ENCODE measurements at regions not wholly inside any gene's neighbourhood (a gene's known extent, or its start where the extent isn't known, plus 50 kb on each side); places are given as distances from the start of the nearest gene placed in this dataset.

DNA sequence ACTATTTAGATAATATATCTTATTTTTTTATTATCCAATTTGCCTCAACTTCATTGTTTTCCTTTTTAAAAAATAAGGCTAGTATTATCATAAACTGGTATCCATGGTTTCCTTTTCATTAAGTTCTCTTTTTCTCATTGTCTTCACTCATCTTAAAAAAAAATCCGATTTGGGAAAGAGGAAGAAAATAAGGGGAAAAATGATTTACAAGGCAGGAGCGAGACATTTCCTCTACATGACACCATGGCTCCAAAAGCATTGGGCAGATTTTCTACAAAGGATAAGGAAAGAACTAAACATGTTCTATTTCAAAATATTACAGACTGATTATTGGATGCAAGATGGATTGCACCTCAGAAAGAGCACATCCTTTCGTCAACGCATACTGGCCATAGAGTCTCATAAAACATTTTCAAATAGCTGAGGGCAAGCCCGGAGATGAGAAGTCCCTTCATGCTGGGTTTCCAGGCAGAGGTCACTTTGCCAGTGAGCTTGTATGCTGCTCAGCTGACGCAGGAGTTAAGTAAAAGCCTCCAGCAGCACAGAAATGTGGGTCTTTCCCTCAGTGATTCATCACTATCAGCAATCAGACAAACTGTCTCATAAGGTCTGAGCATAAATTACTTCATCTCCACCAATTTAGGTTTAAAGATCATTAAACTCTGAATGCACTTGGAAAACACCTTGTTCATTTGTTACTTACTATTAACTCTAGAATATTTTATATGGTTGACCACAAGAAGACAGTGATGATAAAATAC lies 129.0 kb upstream of the TNFAIP3 start:
- DNase-seq, result no peak

DNA sequence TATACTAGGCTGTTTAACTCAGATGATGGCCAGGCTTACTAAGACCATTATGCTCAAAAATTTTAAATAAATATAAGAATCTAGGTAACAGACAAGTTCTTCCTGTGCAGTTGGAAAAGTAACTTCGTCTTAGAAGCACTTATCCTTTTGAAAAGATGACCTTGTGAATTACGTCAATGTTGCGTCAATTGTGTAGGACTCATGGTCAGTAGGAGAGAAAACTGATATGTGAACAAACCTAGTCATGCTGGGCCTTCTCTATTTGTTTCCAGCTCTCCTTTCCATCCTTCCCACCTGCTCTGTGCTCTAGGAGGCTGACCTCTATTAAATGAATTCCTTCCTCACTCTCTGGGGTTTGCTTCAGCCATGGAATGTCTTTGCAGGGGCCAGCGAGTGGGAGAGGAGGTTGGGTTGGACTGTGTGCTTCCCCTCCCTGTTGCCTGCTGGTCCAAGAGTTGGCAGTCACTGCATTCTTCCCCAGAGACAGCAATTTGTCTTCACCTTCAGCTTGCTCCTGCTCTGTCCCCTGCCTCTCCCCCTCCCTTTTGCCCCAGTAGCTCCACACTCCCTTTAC lies 128.0 kb upstream of the TNFAIP3 start:
- DNase-seq, result no peak

DNA sequence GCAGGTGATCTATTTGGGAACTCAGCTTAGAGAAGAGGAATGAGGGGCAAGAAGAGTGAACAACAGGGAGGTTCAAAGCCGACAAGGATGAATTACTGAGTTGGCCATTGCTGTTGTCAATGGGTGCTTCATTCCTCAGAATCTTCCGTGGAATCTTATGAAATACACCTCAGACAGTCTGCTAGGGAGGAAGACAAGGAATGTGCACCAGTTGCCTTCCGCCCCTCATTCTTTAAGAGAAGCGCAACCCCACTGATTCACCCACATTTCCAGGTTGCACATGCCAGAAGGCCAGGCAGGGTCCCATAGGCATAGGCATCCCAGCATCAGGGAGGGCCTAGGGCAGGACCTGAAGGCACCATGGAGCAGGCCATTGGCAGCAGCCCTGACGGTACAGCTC lies 127.5 kb upstream of the TNFAIP3 start:
- DNase-seq, result no peak

GRCh38 chr6:137740091-137740755 lies 126.8 kb upstream of the TNFAIP3 start:
- no peak for DNase-seq

GRCh38 chr6:137740967-137741761 lies 125.9 kb upstream of the TNFAIP3 start:
- DNase-seq, result no peak

DNA sequence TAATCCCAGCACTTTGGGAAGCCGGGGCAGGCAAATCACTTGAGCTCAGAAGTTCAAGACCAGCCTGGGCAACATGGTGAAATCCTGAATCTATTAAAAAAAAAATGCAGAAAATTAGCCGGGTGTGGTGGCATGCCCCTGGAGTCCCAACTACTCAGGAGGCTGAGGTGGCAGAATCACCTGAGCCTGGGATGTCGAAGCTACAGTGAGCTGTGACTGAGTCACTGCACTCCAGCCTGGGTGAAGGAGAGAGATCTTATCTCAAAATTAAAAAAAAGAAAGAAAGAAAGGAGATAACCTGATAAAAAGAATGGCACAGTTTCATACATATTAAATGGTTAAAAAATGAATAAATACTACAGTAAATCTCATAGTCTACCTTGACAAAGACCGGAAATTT lies 123.6 kb upstream of the TNFAIP3 start:
- no peak for DNase-seq

DNA sequence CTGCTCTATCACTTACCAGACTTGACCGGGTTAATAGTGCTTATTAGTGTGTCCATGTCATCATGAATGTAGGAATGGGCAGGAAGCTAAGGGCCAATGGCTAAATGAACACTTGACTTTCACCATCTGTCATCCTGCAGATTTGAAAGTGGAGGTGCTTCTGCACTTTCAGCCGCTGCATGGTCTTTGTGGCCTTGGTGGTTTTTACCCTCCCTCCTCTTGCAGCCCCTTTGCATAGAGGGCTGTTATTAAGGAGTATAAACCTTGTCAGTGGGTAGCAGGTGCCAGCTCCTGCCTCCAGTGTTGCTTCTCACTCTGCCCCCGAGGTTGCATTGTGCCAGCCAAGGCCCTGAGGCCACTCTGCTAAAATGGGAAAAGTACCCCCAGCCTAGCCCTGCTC lies 122.2 kb upstream of the TNFAIP3 start:
- no peak for DNase-seq

DNA sequence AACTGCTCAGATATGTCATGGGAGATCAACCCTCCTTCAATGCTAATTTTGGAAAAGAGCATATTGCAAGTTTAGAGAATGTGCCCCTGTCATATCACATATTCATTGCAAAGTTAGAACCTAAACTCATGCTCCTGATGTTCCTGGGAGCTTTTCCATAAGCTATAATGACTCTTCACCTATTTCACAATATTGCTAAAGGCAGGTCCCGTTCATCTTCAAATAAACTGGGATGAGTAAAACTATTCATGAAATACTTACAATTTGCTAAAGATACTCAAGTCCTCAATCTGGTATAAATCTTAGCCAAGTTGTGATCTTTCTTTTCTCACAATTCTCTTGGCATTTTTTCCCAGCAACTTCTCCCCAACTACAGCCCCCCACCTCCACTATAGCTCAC lies 121.7 kb upstream of the TNFAIP3 start:
- DNase-seq, result no peak

DNA sequence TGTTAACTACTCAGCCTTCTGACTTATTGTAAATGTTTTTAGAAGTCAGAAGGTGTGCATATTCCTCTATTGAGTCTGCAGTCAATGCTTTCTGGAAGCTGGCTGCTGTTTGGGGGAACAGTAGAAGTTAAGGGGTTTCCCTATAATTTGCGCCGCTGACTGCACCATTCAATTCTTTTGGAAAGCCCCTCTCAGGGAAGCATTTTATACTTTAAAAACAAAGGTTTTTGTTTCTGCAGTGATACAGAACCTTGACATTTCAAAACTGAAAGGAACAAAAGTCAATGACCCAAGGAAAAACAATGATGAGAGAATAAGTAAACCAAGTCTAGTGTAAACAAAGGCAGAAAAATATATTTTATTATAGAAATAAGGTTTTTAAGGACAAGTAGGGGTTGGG lies 120.8 kb upstream of the TNFAIP3 start:
- DNase-seq, result no peak

DNA sequence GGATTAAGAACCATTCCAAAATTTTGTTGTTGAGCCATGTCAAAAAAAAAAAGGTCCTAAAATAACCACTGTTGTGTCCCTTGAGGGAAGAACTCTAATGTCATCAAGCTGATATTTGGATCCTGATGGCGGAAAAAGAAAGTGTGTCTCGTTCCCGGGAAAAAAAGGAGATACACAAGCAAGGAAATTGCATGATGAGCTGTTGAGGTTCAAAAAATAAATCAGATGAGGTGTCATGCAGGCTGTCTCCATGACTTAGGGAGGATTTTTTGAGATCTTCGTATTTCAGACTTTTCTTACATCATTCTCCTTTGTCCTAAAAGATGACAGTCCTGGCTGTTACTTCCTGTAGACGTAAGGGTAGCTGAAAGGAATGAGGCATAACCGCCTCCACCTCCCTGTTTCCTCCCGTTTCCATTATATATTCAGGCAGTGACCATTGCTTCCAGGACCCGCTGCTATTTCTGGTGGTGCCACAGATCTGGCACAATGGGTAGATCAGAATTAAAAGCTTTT lies 117.3 kb upstream of the TNFAIP3 start:
- no peak for DNase-seq

GRCh38 chr6:137750297-137750696 lies 116.8 kb upstream of the TNFAIP3 start:
- no peak for DNase-seq

DNA sequence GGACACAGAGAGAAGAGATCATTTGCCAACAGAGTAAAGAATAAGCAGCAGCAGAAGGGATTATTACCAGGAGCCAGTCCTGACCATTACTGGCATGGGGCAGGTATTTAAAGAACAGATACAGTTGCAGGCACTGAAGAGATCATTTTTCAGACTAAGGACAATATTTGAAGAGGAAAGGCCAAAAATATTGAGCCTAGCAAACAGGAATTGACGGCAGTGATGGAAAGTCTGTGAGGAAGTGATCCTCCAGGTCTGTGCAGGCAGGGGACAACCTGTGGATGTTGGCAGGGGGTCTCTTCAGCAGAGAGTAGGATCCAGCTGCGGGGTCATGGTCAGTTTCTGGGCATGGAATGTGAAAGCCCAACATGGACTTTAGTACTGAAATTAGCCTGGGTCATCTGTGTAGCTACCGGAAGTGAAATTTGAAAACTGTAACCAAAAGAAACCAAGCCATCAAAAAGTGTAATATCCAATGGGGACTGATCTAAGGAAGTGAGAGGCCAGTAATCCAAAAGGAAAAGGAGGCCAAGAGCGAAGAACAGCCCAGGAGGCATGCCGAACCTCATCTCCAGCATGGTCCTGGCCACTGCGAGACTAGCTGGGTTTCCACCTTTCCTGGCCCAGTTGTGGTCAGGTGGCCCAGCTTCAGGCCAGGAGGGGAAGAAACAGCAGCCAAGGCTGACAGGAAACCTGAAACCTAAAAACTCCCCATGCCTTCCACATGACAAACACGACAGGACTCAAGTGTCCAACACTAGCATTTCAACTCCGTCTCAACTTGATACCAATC lies 115.1 kb upstream of the TNFAIP3 start:
- DNase-seq, result no peak

DNA sequence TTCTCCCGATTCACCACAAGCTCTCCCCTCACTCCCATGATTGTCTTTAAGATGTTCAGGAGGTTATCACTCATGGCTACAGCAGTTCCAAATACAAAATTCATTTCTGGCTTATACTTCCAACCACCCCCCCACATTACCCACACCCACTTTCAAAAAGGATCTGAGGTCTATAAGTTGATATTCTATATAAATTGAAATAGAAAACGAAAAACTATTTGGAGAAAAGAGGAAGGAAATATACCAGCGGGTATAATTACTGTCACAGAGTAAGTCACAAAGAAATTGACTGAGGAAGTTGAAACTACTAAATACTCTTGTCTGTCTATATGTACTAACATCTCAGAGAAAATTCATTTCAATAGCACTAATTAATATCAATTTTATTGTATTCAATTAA lies 112.7 kb upstream of the TNFAIP3 start:
- DNase-seq, result no peak

- DNase-seq, result no peak
Measured at GRCh38 chr6:137754866-137755265, 112.2 kb upstream of the TNFAIP3 start.

GRCh38 chr6:137755284-137755683 lies 111.8 kb upstream of the TNFAIP3 start:
- no peak for DNase-seq

DNA sequence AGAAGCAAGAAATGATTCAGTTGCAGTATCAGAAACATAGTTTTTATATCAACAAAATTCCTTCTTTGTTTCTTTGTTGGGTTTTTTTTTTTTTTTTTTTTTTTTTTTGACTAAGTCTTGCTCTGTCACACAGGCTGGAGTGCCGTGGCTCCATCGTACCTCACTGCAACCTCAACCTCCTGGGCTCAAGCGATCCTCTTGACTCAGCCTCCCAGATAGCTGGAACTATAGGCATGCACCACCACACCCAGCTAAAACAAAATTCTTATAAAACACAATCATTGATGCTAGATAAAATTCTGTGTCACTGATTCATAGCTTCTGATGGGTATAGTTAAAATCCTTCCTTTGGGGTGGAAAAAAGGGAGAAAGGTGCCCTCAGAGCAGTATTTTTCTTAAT lies 110.3 kb upstream of the TNFAIP3 start:
- no peak for DNase-seq

DNA sequence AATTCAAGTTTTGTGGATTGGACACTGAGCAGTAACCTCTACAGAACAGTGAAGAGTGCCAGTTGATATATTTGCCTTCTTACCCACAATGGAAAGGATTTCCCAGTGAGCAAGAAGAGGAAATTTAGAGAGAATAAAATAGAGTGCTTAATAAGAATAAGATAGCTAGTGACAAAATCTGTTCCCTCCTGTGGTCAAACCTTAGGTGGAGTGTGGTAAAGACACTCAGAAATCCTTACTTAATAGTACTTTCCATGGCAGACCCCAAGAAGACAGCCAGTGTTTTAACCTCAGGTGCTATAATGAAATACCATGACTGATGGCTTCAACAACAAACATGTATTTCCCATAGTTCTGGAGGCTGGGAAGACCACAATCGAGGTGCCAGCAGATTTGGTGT lies 108.4 kb upstream of the TNFAIP3 start:
- DNase-seq, result no peak

DNA sequence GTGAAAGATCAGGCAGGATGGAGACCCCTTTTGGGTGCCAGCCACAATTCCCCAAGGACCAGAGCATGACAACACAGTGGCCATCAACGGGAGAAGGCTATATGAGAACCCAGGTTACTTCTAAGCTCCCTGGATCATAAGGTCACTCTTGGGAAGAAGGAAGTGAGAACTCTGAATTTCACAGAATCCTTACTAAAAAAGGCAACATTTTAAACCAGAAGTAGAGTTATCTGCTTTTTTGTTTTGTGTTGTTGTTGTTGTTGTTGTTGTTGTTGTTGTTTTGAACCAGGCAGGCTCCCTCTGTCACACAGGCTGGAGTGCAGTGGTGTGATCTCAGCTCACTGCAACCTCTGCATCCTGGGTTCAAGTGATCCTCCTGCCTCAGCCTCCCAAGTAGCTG lies 107.4 kb upstream of the TNFAIP3 start:
- DNase-seq, result no peak

- no peak for DNase-seq
Measured at GRCh38 chr6:137761072-137761471, 106.0 kb upstream of the TNFAIP3 start.

DNA sequence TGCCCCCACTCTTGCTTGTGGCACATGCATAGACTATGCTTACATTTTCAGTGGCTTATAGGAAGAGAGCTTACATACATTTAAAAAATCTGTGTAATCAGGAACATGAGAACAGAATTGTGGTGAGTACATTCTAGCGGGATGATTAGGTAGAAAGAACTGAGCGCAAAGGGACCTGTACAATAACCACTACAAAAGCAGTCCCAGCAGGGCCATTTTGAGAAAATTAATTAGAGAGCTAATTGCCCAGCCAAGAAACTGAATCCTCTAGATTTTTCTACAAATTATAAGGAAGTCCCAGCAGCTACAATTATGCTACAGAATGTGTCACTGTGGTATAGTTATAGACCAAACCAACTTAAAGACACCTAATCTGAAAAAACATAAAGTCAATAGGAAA lies 105.6 kb upstream of the TNFAIP3 start:
- no peak for DNase-seq

GRCh38 chr6:137762168-137763090 lies 104.6 kb upstream of the TNFAIP3 start:
- DNase-seq, result no peak

Data from NCI-H1417 treated with DMSO at 0.1 percent for 48 hours (cell line).